Stimulated activated CD8-positive, alpha-beta memory T cell treated with anti-CD3 and anti-CD28 coated beads, Interleukin-15, amount 100 ng/mL, for 48 hours (primary cell): ENCODE measurements at regions not wholly inside any gene's neighbourhood (a gene's known extent, or its start where the extent isn't known, plus 50 kb on each side); places are given as distances from the start of the nearest gene placed in this dataset.
"Not testable (repeated sequence)": the region's sequence is repeated elsewhere in the genome, so short reads cannot be mapped to it uniquely, and the experiment has no call there.

Experiments
- DNase-seq, 2 donors: peaks; one replicate each; pipeline ENCODE4 v3.0.0-alpha.2; 2020; ENCODE audit warnings: low read depth in 2 of 2

- no peak for DNase-seq
Measured at GRCh38 chr5:117431091-117431490, 856.5 kb upstream of the SEMA6A start.

GRCh38 chr5:117425163-117425562 is 850.5 kb upstream of the SEMA6A start:
- no peak for DNase-seq

DNA sequence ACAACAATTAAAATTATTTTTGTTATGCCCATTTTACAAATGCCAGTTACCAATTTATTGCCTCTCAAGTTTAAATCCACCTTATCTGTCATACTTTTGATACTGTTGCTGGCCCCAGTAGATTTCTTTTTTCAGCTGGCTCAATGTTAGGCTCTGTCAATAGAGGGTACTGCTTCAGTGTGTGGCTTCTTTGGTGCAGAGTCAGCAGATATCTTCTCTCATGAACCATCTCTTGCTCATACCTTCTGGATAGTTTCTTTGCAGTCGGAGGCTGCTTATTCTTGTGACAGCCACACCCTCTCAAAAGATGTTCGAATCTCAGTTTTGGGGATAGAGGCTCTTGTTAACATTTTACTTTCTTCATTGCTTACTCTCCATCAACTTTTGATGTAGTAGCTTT is 849.9 kb upstream of the SEMA6A start:
- no peak for DNase-seq

- DNase-seq = no peak
Measured at GRCh38 chr5:117417501-117417900, 842.9 kb upstream of the SEMA6A start.

DNA sequence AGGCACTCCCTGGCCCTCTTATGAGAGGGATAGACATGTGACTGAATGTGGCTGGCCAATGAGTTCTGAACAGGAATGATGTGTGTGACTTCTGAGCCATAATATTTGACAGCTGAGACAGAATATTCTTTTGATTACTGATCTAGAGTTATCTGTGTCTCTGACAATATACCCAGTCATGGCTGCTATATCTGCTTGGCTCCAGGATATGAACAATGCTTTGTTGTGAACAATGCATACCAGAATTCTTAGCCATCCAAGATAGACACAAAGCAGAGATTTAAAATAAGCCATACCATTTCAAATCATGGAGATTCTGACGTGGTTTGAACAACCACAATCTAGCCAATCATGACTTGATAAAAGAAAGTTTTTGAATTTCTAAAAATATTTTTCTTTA is 840.3 kb upstream of the SEMA6A start:
- DNase-seq = no peak

DNA sequence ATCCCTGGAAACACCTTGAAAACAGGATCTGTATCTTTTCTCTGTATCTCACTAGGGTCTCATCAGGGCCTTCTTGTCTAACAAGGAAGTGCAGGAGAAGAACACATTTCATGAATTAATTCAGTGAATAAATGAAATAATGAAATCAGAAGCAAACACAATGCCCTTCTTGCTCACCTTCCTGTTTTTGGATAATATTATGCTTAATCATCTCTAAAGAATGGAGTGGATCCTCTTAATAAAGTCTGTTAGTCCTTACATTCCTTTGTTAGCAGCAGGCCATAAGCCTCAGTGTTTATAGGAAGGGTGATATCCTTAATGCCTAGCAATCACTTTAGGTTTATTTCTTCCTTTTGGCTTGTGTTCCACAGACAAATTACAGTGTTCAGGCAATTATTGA is 837.1 kb upstream of the SEMA6A start:
- no peak for DNase-seq

DNA sequence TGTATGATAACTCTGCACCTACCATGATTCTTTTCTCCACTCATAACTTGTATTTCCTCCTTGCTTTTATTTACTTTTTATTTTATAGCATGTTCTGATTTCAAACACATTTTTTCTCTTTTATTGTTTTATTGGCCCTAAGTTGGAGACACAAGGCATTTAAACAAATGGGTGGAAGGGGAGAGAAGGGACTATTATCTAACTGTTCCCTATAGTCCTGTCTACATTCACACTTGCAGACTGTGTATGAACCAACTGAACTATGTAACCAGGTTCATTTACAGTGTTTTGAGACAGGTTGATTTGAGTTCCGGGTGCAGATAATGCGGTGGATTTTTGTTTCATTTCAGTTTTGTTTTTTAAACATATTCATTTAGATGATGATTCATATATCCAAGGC is 830.6 kb upstream of the SEMA6A start:
- DNase-seq = no peak

GRCh38 chr5:117394506-117395157 is 820.0 kb upstream of the SEMA6A start:
- DNase-seq = no peak

GRCh38 chr5:117393125-117393524 is 818.5 kb upstream of the SEMA6A start:
- no peak for DNase-seq

DNA sequence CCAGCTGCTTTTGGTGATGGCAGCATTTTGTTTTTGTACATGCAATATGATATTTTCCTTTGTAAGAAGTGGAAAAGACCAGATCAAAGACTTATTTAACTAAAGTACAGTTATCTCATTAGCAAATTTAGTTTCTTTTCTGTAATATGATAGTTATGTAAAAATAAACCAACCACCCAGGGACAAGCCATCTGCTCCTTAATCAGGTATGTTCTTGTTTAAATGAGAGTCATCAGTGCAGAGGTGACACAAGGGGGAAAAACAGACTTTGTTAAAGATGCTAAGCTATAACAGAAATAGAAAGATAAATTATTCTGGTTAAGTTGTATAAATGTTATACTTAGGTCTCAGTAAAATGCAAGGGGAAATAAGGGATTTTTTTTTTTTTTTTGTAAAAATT is 805.7 kb upstream of the SEMA6A start:
- DNase-seq = no peak

GRCh38 chr5:117379521-117379920 is 804.9 kb upstream of the SEMA6A start:
- DNase-seq = no peak

DNA sequence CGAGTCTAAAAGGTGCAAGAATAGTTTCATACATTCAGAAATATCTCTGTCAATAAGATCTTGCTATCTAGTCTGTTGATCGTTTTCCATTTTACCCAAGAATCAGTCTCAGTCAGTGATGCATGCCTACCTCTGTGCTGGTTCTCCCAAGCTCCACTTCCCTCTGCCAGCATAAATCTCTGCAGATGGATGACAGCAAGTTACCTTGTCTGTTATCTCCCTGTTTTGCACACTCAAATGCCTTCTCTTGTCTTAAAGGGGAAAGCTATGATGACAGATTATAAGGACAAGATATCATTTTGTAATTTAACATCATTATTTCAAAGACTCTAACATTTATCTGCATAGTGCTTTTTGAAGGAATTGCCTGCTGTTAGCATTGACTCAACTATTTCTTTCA is 802.1 kb upstream of the SEMA6A start:
- no peak for DNase-seq

GRCh38 chr5:117359895-117360294 is 785.3 kb upstream of the SEMA6A start:
- no peak for DNase-seq

DNA sequence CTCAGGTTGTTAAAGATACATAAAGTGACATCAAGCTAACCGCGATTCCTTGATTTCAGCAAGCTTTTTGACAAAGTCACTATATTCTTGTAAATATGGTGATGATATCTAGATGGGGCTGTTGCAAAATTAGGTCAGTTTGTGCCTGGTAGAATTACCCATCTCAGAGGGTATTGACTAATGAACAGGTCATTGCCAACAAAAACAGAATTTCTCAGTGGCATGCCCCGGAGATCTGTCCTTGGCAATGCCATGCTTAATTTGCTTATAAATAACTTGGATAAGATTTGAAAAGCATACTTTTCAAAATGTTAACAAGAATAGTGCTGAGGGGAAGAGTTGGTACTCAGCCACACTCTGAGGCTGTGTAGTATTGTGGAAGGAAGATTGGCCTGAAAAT is 783.3 kb upstream of the SEMA6A start:
- DNase-seq = no peak

DNA sequence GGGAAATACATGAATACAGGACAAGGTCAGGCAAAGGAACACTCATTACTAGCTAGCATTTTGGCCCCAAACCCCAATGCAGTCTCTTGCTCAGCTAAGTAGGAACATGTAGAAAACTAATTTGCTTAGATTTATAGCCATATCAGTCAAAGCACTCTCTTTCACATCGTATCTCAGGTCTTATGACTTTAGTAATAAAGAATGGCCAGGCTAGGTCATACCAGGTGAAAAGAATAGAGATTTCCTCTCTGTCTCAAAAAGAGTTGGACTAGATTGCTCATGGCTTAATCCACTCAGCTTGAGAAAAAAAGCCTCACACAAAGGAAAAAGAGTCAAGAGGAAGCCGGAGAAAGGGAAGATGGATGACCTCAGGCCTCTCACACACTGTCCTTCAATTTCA is 772.7 kb upstream of the SEMA6A start:
- DNase-seq = no peak

GRCh38 chr5:117343726-117344125 is 769.1 kb upstream of the SEMA6A start:
- DNase-seq = not testable (repeated sequence)

DNA sequence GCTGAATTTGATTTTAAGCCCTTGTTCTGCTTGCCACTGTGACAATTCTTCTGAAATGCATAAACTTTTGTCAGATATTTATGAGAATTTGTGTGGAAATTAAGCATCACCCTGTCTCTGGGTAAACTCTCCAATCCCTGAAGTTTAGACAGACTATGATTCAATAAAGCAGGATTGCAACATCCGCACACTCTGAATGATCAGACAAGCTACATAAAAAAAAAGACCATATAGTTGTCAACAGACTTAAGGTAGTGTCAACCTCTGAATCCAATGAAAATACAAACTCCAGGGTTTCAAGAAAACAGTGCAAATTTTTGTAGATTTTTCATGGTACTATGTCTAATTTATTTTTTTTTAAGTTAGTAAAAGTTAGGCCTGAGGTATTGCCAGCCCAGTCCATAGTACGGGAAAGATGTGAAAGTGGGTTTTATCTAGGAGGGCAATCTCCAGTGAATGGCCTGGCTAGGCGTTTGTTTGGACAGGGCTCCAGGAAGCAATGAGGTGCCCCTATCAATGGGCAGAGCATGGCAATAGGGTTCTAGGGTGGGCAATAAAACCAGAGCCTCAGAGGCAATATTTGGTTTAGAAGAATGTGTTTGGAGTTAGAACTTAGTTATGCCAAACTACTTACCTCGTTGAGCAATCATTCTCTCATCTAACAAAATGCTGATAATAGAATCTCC is 762.6 kb upstream of the SEMA6A start:
- DNase-seq = no peak

GRCh38 chr5:117336208-117336607 is 761.6 kb upstream of the SEMA6A start:
- no peak for DNase-seq

DNA sequence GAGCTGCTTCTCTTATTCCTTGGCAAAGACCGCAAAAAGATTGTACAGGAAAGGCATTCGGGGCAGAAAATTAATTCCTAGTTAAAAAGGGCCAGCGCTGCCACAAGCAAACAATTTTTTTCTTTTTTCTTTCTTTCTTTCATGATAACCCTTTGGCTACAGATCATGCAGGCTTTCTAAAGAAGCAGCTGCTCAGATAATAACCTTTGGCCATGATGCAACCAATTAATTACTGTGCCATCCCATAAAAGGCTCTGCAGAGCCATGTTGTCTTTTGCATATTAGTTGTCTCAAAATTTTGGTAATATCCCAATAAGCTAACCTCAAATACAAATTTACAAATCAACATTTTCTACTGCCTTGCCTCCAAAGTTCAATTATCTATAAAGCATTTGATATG is 758.4 kb upstream of the SEMA6A start:
- no peak for DNase-seq

DNA sequence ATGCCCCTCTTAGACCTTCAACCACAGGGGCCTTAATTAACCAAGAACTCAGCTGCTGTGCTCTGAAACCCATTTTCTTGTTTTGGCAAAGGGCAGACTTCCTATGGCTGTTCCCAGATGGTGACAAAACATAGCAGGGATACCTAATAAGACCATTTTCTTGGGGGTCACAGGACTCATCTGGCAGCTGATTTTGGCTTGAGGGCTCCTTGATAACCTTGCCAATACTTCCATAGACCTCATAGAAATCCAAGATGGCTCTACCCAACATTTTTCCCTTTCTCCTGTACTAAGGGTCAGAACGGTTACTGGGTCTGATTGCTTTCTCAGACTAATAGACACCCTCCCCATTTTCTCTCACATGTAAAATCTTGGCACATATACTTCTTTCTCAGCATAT is 757.7 kb upstream of the SEMA6A start:
- no peak for DNase-seq

DNA sequence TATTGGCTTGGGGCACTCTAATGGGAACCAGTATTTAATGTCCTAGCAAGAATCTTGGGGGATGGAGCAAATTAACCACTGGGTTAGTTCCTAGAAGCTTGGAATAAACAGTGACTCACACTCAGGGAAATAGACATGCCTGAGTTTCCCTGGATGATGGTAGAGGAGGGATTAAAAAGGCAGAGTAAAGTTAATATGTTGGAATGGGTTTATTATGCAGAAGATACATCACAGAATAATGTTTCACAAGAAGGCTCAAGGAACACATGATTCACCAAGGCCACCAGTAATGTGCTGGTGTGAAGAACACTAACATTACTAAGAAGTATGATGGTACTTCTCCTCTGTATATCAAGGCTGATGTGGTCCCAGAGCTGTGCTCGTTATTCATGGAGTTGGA is 752.9 kb upstream of the SEMA6A start:
- no peak for DNase-seq

GRCh38 chr5:117326997-117327396 is 752.4 kb upstream of the SEMA6A start:
- DNase-seq = no peak

DNA sequence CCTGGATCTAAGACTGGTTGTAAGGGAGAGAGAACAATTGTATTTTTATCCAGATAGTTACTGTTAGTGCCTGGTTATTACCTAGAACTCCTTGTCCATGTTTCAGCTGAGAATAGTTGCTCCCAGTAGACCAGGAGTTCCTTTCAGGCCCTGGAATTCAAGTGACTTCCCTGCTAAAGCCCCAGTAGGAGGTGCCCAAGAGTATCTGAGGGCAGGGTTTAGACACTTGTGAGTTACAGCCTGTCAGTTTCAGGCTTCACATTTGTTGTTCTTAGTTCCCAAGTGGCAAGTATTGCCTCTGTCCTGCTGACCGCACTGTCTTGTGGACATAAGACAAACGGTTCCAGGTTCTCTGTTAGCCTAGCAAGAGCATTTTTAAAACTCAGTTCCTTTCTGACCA is 743.9 kb upstream of the SEMA6A start:
- DNase-seq = no peak

- no peak for DNase-seq
Measured at GRCh38 chr5:117315170-117315569, 740.5 kb upstream of the SEMA6A start.
